HG02642 (cell line): ENCODE measurements at regions not wholly inside any gene's neighbourhood (a gene's known extent, or its start where the extent isn't known, plus 50 kb on each side); places are given as distances from the start of the nearest gene placed in this dataset.

ENCODE experiments used
- ATAC-seq: cut with Tn5 transposase; IDR thresholded peaks from one replicate; pipeline ENCODE4 v1.9.1; 2021; ENCODE audit warnings: mild to moderate bottlenecking; ENCODE audit not compliant: unreplicated experiment, poor library complexity

DNA sequence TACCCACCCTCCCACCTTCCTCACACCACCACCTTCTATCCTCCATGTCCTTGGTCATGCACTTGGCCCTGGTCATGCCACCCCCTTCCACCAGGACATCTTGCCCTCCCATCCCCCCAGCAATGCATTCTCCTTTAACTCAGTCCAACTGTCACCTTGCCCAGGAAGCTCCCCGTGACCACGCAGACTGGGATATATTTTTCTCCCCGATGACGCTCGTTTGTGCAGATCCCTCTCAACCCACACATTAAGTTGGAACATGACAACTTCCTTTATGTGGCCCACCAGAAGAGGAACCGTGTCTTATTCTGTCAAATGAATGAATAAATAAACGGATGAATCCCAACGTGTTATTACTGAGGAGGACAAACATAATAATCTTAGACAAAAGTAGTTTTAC is 82.8 kb upstream of the TAS2R1 start:
- no peak for ATAC-seq

DNA sequence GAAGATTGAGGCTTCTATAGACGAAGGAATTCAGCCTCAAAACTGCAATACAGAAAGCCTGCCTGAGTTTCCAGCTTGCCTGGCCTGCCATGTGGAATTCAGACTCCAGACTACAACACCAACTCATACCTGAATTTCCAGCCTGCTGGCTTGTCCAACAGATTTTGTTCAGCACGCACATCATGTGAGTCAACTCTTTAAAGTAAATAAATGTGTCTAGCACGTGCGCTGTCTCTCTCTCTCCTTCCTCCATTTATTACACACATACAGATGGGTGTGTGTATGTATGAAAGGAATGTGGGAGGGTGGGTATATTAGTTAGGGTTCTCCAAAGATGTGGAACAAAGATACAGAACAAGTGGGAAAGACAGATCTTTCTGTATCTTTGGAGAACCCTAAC is 82.4 kb upstream of the TAS2R1 start:
- ATAC-seq, result no peak

DNA sequence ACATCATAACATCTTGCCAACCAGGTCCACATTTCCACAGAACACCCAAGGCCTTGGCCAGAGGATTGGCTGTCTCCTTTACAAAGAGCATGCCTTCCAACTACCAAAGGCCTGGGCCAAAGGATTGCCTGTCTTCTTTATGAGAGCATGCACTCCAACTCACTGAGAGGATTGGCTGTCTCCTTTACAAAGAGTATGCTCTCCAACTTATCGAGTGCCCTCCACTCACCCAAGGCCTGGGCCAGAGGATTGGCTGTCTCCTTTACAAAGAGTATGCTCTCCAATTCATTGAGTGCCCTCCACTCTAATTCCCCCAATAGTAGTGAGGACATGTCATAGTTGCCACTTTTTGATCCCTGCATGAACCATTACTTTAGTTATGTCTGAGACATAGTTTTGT is 79.9 kb upstream of the TAS2R1 start:
- no peak for ATAC-seq

DNA sequence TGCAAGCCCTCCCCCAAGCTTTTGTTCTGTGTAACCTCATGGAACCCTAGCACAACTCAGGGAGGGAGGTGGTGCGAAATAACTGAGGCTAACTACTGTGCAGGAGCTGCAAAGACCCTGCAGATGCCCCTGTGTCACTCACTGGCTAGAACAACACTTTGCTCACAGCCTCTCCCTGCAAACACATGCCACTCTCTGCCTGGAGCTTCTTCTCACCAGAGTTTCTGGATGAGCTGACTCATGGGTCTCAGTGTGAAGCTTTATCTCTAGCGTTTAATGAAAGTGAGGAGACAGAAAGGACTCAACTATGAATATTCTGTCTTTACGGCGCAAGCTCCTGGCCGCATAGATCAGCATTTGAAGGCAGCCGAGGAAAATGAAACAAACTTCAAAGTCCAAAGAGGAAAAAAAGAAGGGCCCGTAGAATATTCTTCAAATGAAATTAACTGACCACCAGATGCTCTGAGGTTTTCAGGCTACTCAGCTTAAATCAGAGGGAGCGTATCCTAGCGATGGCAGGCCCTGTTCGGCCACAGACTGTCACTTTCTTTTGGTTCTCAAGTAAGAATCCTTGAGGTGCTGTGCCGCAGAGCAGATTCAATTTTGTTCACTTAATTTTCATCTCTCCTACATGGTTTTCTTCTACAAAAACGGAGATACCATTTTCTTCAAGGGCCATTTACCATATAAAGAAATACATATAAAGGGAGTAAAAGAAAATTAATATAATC is 77.7 kb upstream of the TAS2R1 start:
- ATAC-seq, result no peak

DNA sequence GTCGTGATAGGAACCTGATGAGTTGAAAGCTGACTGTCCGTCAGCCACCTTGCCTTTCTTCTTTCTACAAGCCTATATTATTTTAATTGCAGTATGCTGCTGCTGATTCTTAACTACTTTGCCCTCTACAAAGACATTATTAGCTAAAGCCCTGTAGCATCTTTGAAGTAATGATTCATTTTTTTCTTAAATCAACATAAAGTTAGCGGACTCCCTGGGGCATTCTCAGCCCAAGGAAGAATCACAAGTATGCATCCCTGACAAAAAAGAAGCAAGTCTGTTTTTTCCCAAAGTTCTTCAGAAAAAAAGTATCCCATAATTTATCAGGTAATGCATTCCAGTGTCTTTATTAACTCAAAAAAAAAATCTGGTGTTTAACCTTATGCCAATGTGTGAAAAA is 69.5 kb upstream of the TAS2R1 start:
- ATAC-seq, result no peak

DNA sequence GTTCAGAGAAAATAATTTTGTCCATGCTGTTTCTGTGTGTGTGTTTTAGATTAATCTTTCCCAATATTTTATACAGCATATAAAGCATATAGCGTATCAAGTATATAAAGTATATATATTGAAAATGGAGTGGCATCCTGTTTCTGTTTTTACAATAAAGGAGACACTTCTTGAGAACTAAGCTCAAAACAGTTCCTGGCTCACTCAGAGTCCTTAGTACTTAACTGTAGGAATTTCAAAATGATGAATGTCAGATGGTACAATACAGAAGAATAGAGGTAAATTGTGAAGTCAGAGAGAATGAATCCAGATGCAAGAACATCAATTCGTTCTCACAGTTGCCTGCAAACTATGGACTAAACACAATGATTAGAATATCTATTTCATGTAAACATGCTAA is 68.7 kb upstream of the TAS2R1 start:
- no peak for ATAC-seq

DNA sequence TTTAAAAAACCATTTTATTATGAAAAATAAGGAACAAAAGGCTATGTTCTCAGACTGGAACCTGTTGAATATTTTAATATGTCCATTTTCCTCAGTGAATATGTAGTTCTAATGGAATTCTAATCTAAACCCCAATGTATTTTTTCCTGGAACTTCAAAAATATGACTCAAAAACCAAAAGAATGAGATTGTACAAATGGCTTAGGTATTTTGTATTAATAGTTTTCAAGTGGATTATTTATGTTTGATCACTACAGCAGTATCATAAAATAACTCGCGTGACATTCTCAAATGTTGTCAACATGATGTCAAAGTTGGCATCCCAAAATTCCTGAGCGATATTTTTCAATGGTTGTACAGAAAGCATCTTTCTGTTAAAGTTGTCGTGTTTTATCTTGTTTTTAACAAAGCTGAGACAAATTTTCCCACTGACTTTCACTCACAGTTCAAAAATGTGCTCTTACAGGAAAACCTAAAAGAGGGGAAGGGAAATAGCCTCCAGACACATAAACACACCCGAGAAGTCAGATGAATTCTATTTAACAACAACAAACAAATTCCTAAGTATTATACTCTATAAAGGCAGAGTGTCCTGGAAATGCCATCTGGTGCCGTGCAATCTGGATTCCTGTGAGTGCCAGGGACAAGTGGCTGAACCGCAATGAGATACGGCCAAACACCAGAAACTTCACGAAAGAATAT is 68.1 kb upstream of the TAS2R1 start:
- no peak for ATAC-seq

DNA sequence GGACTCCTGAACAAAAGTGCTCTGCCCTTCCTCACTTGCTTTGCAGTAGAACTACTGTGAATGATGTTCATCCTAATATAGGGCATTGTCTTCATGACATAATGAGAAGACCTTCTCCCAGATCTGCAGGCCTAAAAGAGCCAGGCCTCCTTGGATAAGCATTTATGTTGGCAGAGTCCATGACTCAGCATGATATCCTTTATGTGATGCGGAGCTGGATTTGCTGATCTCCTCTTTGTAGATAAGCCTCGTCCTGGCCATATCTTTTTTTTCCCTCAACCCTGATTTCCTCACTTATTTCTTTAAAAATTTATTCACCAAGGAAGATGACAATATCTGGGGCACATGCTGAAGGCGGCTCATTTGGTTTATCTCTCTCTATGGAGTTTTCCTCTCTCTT is 62.4 kb upstream of the TAS2R1 start:
- no peak for ATAC-seq

DNA sequence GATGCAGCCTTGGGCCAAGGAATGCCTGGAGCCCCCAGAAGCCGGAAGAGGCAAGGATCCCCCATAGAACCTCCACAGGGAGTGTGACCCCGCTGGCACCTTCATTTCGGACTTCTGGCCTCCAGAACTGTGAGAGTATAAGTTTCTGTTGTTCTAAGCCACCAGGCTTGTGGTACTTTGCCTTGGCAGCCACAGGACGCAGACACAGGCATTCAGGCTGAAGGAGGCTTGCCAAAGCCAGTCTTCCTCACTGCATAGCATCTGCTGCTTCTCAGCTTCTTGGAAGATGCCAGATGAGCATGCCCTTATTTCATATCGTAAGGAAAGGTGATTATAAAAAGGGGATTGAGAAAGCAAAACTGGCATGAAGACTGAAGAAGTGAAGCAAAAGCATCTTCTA is 61.1 kb upstream of the TAS2R1 start:
- ATAC-seq, result no peak

DNA sequence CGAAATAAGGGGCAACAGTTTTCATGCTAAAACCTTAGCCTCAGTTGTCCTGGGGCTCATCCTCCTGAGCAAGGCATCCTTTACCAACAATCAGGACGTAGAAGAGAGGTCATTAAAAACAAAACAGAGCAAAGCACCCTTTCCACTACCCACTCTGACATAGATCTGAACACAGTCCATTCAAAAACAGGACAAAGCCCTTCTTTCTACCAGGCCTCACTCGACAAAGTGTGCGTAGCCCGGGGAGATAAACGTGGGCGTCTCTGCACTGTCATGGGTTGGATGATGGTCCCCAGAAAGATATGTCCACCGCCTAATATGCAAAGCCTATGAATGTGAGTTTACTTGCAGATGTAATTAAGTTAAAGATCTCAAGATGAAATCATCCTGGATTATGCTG is 60.6 kb upstream of the TAS2R1 start:
- ATAC-seq, result no peak

DNA sequence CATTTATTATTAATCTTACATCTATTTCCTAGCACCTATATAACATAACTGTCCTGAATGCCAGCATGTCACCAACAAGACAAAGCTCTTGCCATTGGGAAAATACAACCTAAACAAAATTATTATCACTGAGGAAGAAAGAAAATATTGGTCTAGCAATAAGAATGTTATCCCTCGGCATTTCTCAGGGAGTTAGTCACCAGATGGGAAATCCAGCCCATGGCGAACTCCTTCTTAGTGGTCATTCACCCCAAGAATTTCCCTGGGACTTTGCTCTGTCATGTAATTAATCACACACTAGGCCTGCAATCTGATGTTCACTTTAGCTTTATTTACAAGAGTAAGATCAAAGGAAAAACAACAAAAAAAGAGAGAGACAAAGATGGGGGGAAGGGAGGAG is 56.1 kb upstream of the TAS2R1 start:
- ATAC-seq, result no peak

DNA sequence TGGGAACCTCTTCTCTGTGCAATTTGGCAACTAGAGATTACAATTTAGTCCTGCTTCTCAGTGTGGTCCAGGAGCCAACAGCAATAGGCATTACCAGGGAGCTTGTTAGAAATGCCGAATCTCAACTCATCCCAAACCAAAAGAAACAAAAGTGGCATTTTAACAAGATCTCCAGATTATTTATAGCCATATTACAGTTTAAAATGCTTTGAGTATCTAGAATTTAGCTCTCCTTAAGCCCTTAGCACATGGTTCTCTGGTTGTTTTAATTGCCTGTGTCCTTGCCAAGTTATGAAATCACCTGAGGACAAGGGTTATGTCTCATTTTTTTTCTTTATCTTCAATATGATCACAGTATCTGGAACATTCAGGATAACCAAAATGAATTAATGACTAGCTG is 51.6 kb upstream of the TAS2R1 start:
- ATAC-seq, result no peak
